GM19395 (cell line): ENCODE measurements at regions not wholly inside any gene's neighbourhood (a gene's known extent, or its start where the extent isn't known, plus 50 kb on each side); places are given as distances from the start of the nearest gene placed in this dataset.

ENCODE experiments used
- ATAC-seq: cut with Tn5 transposase; IDR thresholded peaks from one replicate; pipeline ENCODE4 v1.9.1; 2021; ENCODE audit warnings: mild to moderate bottlenecking, moderate library complexity; ENCODE audit not compliant: unreplicated experiment

- no peak for ATAC-seq
Observed at GRCh38 chr2:138428710-138429440, 72.7 kb upstream of the SPOPL start.

- no peak for ATAC-seq
Observed at GRCh38 chr2:138430181-138430580, 71.4 kb upstream of the SPOPL start.

- ATAC-seq = no peak
Observed at GRCh38 chr2:138432971-138433370, 68.6 kb upstream of the SPOPL start.

- no peak for ATAC-seq
Observed at GRCh38 chr2:138433995-138434951, 67.3 kb upstream of the SPOPL start.

- no peak for ATAC-seq
Observed at GRCh38 chr2:138435701-138436100, 65.9 kb upstream of the SPOPL start.

- ATAC-seq = no peak
Observed at GRCh38 chr2:138439733-138440132, 61.8 kb upstream of the SPOPL start.

GRCh38 chr2:138440759-138441158, 60.8 kb upstream of the SPOPL start:
- ATAC-seq = no peak

GRCh38 chr2:138441916-138442315, 59.7 kb upstream of the SPOPL start:
- ATAC-seq = no peak

- ATAC-seq = no peak
Observed at GRCh38 chr2:138444411-138444810, 57.2 kb upstream of the SPOPL start.

- no peak for ATAC-seq
Observed at GRCh38 chr2:138445227-138445626, 56.3 kb upstream of the SPOPL start.

GRCh38 chr2:138446043-138446442, 55.5 kb upstream of the SPOPL start:
- ATAC-seq = no peak

- no peak for ATAC-seq
Observed at GRCh38 chr2:138447889-138448570, 53.5 kb upstream of the SPOPL start.
